ENCODE measurements at regions not wholly inside any gene's neighbourhood (a gene's known extent, or its start where the extent isn't known, plus 50 kb on each side); places are given as distances from the start of the nearest gene placed in this dataset.

DNA sequence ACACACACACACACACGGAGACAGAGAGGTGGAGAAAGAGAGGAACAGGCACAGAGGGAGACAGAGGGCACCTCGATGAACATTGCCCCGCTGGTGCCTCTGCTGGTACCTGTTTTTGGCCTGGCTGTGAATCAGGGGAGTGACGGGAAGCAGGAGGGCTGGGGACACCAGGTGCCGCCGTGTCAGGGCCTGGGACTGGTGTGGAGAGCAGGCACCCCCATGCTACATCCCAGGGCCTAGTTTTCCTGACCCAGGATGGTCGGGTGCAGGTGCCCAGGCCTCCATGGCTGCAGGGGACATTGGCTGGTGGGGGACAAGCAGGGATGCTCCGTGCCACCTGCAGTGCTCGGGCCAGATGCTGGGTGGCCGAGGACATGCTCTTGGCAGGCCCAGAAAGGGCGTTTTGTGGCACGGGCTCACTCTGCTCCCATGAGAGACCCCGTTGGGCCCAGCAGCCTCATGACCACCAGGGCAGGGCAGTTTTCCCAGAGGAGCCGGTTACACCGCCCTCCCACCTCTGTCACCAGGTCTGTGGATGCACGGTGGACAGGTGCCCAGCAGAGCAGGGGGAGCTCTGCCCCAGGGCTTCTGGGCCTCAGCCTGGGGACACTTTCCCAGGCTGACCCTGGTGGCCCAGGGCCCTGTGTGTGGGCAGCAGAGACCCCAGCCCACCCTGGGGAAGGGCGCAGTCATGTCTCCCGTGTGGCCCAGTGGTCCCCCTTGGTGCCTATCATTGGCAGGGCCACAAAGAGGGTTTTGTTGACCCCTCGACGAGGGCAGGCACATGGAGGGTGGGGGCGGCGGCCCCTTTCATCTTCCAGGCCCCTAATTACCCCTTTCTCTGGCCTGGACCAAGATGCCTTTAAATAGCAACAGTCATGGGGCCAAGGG lies 207.5 kb upstream of the RTL1 start:
- DNase-seq, result peak; percentile 54

DNA sequence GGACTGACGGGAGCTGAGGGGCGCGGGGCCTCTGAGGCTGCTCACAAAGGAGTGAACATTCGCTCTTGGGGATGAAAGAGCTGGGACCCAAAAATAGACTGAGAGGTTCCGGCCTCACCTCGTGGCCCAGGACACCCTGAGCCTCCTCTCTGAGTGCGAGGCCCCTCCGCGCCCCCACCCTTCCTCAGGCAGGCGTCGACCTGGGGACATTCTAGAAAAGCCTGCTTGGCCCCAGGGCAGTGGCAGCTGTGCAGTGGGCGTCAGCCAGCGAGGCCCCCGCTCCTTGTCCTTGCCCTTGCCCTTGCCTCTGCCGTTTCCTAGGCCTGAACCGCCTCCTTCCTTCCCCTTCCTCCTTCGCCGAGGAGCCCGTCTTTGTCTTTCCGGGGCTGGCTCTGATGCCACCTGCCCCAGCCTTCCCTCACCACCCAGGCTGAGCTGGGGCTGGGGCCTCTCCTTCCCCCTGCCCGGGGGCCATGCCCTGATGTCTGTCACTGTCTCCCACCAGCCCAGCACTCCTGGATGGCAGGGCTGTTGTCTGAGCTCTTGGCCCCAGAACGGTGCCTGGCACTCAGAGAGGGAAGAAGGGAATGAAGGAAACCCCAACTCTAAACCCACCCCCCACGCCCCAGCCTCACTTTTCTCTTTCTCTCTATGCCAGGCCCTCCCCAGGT lies 208.2 kb upstream of the RTL1 start:
- DNase-seq, result peak; percentile 24

DNA sequence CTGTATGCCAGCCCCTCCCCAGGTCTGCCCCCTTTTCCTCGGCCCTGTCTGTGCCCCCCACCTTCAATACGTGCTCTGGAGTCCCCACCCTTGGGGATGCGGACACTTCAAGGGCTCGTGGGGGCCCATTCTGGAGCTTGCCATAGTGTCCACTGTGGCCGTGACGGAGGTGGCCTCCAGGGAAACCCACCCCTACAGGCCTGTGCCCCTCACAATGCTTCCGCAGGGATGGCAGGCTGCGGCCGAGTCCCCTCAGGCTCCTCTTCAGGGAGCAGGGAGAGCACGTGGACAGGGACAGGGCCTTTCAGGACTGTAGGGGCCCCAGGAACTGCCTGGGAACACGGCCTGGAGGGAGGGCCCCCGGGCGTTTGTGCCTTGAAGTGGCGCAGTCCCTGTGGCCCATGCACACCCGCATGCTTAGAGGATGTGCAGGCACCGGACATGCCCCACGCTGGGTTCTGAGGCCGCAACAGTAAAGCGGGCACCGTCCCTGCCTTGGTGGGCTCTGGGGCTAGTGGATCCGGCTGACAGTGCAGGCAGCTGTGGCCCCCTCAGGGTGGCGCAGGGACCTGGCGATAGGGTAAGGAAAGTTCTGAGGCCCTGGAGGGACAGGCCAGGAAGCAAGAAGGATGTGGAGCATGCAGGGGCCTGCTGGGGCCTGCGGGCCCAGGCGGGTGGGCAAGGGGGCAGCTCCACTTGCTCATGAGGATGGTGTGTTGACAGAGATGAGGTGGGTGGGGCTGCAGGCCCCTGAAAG lies 209.0 kb upstream of the RTL1 start:
- DNase-seq, result peak; percentile 40

DNA sequence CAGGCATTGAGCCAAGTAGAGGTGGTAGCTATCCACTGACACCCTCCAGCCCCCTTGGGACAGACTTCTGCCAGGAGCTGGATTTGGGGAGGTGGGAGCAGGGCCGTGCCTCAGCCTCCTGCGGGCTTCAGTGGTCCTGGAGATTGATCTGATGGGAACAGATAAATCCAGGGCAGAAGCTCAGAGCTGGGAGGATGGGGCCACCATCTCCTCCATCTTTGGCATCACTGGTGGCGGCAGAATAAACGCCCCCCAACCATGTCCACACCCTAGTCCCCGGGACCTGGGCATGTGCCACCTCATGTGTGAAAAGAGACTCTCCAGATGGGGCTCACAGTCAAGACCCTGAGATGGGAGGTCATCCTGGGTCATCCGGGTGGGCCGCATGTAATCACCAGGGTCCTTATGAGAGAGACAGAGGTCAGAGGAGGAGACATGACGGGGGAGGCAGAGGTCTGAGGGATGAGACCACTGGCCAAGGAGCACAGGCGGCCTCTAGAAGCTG lies 209.6 kb upstream of the RTL1 start:
- peak; percentile 32 for DNase-seq

- peak; percentile 38 for DNase-seq
These were observed 210.6 kb upstream of the RTL1 start for GRCh38 chr14:101113835-101114725.

DNA sequence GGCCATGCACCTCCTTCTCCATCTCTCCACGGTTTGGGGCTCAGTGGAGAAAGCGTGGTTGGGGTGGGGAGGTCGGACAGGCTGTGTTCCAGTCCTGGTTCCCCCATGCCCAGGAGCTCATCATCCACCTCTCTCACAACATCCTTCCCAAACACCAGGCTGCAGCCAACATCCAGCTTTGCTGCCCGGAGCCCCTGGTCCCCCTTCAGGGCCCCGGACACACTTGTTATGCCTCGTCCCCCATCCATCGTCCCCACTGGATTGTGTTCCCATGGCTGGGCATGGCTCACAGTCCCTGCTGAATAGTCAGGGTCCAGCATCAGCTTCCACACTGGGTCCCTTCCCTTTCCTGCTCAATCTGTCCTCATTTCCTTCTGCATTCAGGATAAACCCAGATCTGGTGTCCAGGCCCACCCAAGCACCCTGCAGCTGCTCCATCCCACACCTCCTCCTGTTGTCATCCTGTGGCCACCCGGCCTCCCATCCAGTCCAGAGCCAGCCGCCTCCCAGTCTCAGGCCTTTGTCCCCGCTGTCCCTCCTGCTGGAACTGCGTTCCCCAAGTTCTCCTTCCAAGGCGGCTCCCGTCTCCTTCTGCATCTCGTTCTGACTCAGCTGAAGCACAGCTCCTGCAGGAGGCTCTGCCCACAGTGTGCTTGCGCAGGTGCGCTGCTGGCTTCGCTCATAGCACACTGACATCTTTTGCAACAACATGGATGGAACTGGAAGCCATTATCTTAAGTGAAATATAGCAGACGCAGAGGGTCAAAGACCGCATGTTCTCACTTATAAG lies 211.4 kb upstream of the RTL1 start:
- DNase-seq, result peak; percentile 41

DNA sequence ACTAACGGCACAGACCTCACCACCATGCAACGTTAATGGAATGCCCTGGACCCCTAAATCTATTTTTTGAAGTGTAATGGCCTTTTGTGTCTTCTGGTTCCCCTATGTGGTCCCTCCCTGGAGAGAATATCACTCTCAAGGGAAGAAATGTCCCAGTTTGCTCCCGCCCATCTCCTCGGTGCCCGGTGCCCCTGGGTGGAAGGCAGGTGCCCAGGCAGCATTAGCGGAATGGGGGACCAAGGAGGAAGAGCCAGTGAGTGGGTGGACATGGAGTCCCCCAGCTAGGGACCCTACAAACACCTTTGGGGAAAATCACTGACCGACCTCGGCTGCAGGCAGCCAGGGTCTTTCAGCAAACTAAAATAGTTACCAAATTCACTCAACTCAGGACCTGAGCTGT lies 212.1 kb upstream of the RTL1 start:
- DNase-seq, result no peak

- DNase-seq, result peak; percentile 38
These were observed 212.5 kb upstream of the RTL1 start for GRCh38 chr14:101116065-101116464.

GRCh38 chr14:101116486-101117130 lies 213.1 kb upstream of the RTL1 start:
- DNase-seq, result peak; percentile 40

DNA sequence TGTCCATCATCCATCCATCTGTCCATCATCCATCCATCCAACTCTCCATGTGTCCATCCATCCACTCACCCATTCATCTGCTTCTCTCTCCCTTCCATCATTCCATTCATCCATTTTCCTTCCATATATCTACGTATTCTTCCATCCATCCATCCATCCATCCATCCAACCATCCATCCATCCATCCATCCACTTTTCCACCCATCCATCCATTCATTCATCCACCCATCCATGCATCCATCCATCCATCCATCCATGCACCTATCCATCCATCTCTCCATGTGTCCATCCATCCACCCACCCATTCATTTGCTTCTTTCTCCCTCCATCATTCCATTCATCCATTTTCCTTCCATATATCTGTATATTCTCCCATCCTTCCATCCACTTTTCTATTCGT lies 214.0 kb upstream of the RTL1 start:
- no peak for DNase-seq

DNA sequence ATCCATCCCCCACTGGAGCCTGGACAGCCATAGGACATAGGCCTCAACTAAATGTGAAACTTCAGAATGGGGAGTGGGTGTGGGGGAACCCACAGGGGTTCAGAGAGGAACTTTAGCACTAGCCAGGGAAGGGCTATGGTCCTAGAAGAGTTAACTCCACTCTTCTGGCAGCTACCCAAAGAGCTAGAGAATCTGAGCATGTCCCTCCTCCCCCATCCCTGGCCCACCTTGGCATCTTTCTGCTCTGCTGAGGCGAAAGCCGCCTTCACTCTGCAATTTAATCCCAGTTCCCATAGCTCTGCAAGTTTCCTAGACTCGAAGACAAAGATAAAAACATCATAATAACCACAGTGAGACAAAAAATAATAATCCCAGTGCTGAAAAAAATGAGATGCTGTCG lies 214.7 kb upstream of the RTL1 start:
- DNase-seq, result no peak

- DNase-seq, result peak; percentile 46
These were observed 215.4 kb upstream of the RTL1 start for GRCh38 chr14:101118746-101119591.

- peak; percentile 48 for DNase-seq
These were observed 216.5 kb upstream of the RTL1 start for GRCh38 chr14:101119830-101120571.

DNA sequence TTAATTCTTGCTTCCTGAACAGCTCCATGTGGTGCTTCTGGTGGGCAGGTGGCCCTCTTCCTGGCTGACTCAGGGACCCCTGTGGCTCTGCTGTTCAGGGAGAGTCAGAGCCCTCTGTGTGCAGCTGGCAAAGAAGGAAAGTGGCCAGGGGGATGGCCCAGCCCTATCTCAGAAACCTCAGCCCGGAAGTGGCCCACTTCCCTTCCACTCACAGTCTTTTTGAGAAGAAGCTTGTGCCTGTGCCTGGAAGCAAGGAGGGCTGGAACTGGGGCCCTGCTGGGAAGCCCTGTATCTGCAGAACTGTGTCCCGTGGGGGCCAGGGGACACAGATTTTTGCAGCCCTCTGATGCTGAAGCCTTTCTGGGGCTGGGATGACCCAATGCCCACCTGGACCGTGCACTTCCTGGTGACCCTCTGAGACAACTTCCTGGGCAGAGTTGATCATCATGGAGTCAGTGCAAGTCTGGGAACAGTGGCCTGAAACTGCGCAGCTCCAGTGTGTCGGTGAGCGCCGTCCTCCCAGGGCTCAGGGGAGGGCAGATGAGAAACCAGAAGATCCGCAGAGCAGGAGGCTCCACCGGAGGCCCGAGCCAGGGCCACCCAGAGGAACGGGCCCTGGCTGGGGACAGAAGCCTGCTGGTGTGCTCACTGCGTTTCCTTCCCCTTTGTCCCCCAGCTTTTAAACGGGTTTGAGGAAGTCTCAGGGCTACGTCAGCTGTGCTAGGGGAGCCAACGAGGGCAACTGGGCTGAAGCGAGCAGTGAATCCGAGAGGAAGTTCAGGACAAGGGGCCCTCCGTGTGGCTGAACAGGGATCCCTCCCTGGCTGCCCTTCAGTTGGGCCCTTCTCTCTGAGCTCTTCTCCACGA lies 217.4 kb upstream of the RTL1 start:
- no peak for DNase-seq

DNA sequence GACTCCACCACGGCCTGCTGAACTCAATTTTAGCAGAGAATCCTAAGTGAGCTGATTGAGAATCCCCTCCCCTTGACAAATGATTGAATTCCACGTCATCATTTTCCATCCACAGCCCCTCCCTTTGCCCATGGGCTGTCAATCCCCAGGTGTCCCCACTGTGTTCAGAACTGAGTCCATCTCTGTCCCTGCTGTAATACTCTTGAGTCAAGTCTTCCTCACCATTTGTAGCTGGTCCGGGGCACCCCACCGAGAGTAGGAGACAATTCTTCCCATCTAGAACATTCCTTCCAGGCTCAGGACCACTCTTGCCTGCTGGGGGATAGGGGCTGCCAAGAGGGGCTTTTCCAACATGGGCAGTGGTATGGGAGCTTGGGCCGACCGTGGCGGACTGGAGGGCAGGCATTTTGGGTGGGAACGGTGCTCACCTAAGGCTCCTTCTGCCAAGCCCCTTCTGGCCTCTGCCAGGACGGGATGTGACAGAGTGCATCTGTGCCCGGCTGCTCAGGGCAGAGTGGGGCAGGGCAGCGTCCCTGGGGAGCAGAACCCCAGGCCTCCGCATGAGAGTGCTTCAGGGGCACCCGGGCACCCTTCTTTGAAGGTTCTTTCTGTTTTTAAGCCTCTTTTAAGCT lies 218.1 kb upstream of the RTL1 start:
- DNase-seq, result peak; percentile 39

DNA sequence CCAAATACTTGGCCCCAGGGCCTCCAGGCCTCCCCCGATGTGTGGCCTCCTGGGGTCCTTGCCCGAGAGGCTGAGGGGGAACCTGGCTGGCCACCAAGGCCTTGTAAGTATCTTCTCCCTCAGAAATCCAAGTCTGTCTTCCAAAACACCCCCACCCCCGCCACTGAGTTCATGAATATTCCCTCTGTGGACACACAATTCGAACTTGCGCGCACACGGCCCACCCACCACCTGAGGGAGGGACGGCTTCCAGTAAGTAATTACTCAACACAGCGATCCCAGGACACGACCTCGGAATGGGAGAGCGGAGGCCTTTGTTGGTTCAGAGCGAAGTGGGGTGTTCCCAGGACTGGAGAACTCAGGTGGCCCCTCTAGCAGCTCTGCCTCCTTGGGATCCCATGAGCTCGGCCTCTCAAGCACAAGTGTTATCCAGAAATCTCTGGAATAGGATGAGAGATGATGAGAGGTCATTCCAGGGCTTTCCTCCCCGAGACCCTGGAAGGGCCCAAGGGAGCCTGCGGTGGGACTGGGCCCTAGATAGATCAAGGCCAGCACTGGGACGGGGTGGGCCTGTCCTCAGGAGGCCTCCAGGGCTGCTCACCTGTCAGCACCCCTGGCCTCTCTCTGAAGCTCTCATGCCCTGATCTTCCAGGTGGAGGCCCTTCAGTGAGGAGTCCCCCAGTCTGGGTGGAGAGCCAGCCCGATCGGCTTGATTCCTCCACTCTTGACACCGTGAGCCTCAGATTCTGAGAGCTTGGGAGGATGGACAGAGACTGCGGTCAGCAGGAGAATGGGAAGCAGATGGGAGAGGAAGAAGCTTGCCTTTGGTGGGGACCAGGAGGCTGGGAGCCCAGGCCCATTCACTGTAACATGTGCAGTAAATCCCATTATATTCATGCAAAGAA lies 219.0 kb upstream of the RTL1 start:
- DNase-seq, result peak; percentile 37
